ENCODE measurements at regions not wholly inside any gene's neighbourhood (a gene's known extent, or its start where the extent isn't known, plus 50 kb on each side); places are given as distances from the start of the nearest gene placed in this dataset.

- Histone ChIP-seq H2BK15ac (ENCODE audit: low read depth, low read length) (no peak overlapping the region), H3K18ac (ENCODE audit: insufficient read length, low read depth, low read length) (no peak overlapping the region), H3K23me2 (ENCODE audit: insufficient read length, low read depth, low read length, poor library complexity, severe bottlenecking) (no peaks in the 10 kb centered on the region), H3K79me1 (ENCODE audit: insufficient read depth, low read depth, low read length, poor library complexity, severe bottlenecking) (no peaks in the 10 kb centered on the region), H3K4ac (ENCODE audit: low read depth, low read length) (no peak overlapping the region), H3K4me2 (ENCODE audit: insufficient read depth, insufficient read length, low read length) (no peak overlapping the region), H3K27me3 (ENCODE audit: insufficient read depth, low read length) (no peaks in the 10 kb centered on the region), H2BK12ac (ENCODE audit: insufficient read length, low read depth, low read length) (no peak overlapping the region), H2BK120ac (ENCODE audit: low read depth, low read length, poor library complexity, severe bottlenecking) (no peak overlapping the region), H3K79me2 (ENCODE audit: insufficient read depth, low read length) (no peaks in the 10 kb centered on the region), H4K8ac (replicated peaks; ENCODE audit: insufficient read length, low read depth, low read length) (no peak overlapping the region), H3K9ac (ENCODE audit: extremely low read depth, insufficient read length, low read length) (no peak overlapping the region), H2AFZ (ENCODE audit: low read length) (no peak overlapping the region), H2BK20ac (ENCODE audit: low read depth, low read length, poor library complexity, severe bottlenecking) (no peak overlapping the region), H3K27ac (ENCODE audit: insufficient read length, low read depth, low read length) (no peak overlapping the region), H4K91ac (ENCODE audit: insufficient read length, low read depth, low read length) (no peak overlapping the region), H4K5ac (ENCODE audit: insufficient read length, low read depth, low read length) (no peak overlapping the region), H2AK5ac (ENCODE audit: insufficient read length, low read length) (no peak overlapping the region), H3K9me3 (ENCODE audit: control insufficient read depth, low read depth, low read length) (no peaks in the 10 kb centered on the region), H3K56ac (ENCODE audit: insufficient read length, low read depth, low read length) (no peak overlapping the region), H3K4me1 (ENCODE audit: insufficient read depth, low read length) (peaks cover 5% of the 10 kb centered on the region; the same call in 1 of the 2 replicates), H3K14ac (ENCODE audit: insufficient read depth, low read length) (no peak overlapping the region), H2BK5ac (ENCODE audit: insufficient read length, low read length) (no peak overlapping the region), H3T11ph (ENCODE audit: low read length) (no peak overlapping the region), H3K23ac (ENCODE audit: insufficient read length, low read depth, low read length) (no peak overlapping the region), H4K20me1 (ENCODE audit: control insufficient read depth, insufficient read depth, insufficient read length) (no peaks in the 10 kb centered on the region)
- Mint-ChIP-seq H3K36me3 (ENCODE audit: insufficient read depth in 1 of 3, low read depth in 3 of 3) (no peaks in the 10 kb centered on the region; a peak in 1 of 7 replicates), H3K4me3 (no peak overlapping the region), H3K27ac (no peak overlapping the region), H3K27me3 (ENCODE audit: low read depth) (no peaks in the 10 kb centered on the region; the same call in 1 of the 2 replicates), H3K4me1 (peaks cover 21 to 24% of the 10 kb centered on the region in 2 experiments), H3K9me3 (no peaks in the 10 kb centered on the region; a peak in 1 of 5 replicates)
- no peak for TF ChIP-seq CTCF (conservative IDR thresholded peaks at IDR 0.05)
- no peak for DNase-seq
- WGBS (ENCODE audit: extremely low coverage, insufficient read length, low lambda C conversion rate): no CpG with 5 or more reads among the region's 5 CpGs
These were observed 217.6 kb upstream of the NFIA start for GRCh38 chr1:60864722-60865121.
